ENCODE measurements at regions not wholly inside any gene's neighbourhood (a gene's known extent, or its start where the extent isn't known, plus 50 kb on each side); places are given as distances from the start of the nearest gene placed in this dataset.

- H3K36me3 Mint-ChIP-seq = no peaks in the 10 kb centered on the region
Measured at GRCh38 chr16:86632206-86632605, 53.9 kb downstream of the FOXL1 start.

GRCh38 chr16:86632944-86633343 is 54.6 kb downstream of the FOXL1 start:
- peaks cover 3% of the 10 kb centered on the region for H3K27me3 Mint-ChIP-seq

More at GRCh38 chr16:86632206-86632605, 53.9 kb downstream of the FOXL1 start:
- peaks cover 3% of the 10 kb centered on the region for H3K27me3 Mint-ChIP-seq
- H3K27ac Mint-ChIP-seq = no peak overlapping the region
- no peaks in the 10 kb centered on the region for H3K9me3 Mint-ChIP-seq (ENCODE audit: low read depth)
- no peak overlapping the region for H3K4me3 Mint-ChIP-seq
- H3K4me1 Mint-ChIP-seq (ENCODE audit: low read depth) = no peaks in the 10 kb centered on the region

GRCh38 chr16:86634292-86634691 is 55.9 kb downstream of the FOXL1 start:
- no peaks in the 10 kb centered on the region for H3K9me3 Mint-ChIP-seq (ENCODE audit: low read depth)
- no peaks in the 10 kb centered on the region for H3K4me1 Mint-ChIP-seq (ENCODE audit: low read depth)
- no peaks in the 10 kb centered on the region for H3K36me3 Mint-ChIP-seq
- H3K27ac Mint-ChIP-seq = no peak overlapping the region
- H3K4me3 Mint-ChIP-seq = no peak overlapping the region
- H3K27me3 Mint-ChIP-seq = peaks cover 3% of the 10 kb centered on the region

More at GRCh38 chr16:86632944-86633343, 54.6 kb downstream of the FOXL1 start:
- Mint-ChIP-seq H3K9me3 (ENCODE audit: low read depth) (no peaks in the 10 kb centered on the region), H3K27ac (no peak overlapping the region), H3K36me3 (no peaks in the 10 kb centered on the region), H3K4me1 (ENCODE audit: low read depth) (no peaks in the 10 kb centered on the region), H3K4me3 (no peak overlapping the region)

GRCh38 chr16:86635176-86635876 is 57.0 kb downstream of the FOXL1 start:
- H3K27me3 Mint-ChIP-seq = peaks cover 3% of the 10 kb centered on the region
- H3K9me3 Mint-ChIP-seq (ENCODE audit: low read depth) = no peaks in the 10 kb centered on the region
- no peak overlapping the region for H3K27ac Mint-ChIP-seq
- no peaks in the 10 kb centered on the region for H3K36me3 Mint-ChIP-seq
- no peak overlapping the region for H3K4me3 Mint-ChIP-seq
- no peaks in the 10 kb centered on the region for H3K4me1 Mint-ChIP-seq (ENCODE audit: low read depth)

- Mint-ChIP-seq H3K4me3 (no peak overlapping the region), H3K36me3 (no peaks in the 10 kb centered on the region), H3K4me1 (ENCODE audit: low read depth) (no peaks in the 10 kb centered on the region), H3K27me3 (peaks cover 3% of the 10 kb centered on the region), H3K9me3 (ENCODE audit: low read depth) (no peaks in the 10 kb centered on the region), H3K27ac (no peak overlapping the region)
Measured at GRCh38 chr16:86635926-86636325, 57.6 kb downstream of the FOXL1 start.

- Mint-ChIP-seq H3K9me3 (ENCODE audit: low read depth) (no peaks in the 10 kb centered on the region), H3K27me3 (peaks cover 2% of the 10 kb centered on the region), H3K27ac (no peak overlapping the region), H3K36me3 (no peaks in the 10 kb centered on the region), H3K4me3 (no peak overlapping the region), H3K4me1 (ENCODE audit: low read depth) (no peaks in the 10 kb centered on the region)
Measured at GRCh38 chr16:86637744-86638143, 59.4 kb downstream of the FOXL1 start.

GRCh38 chr16:86638642-86639041 is 60.3 kb downstream of the FOXL1 start:
- Mint-ChIP-seq H3K4me3 (no peak overlapping the region), H3K27ac (no peak overlapping the region), H3K4me1 (ENCODE audit: low read depth) (no peaks in the 10 kb centered on the region)

GRCh38 chr16:86639354-86639753 is 61.0 kb downstream of the FOXL1 start:
- Mint-ChIP-seq H3K27ac (no peak overlapping the region), H3K36me3 (no peaks in the 10 kb centered on the region), H3K9me3 (ENCODE audit: low read depth) (no peaks in the 10 kb centered on the region), H3K4me1 (ENCODE audit: low read depth) (no peaks in the 10 kb centered on the region), H3K4me3 (no peak overlapping the region), H3K27me3 (no peaks in the 10 kb centered on the region)

More at GRCh38 chr16:86638642-86639041, 60.3 kb downstream of the FOXL1 start:
- H3K9me3 Mint-ChIP-seq (ENCODE audit: low read depth) = no peaks in the 10 kb centered on the region
- H3K27me3 Mint-ChIP-seq = no peaks in the 10 kb centered on the region
- H3K36me3 Mint-ChIP-seq = no peaks in the 10 kb centered on the region

GRCh38 chr16:86640265-86640843 is 62.0 kb downstream of the FOXL1 start:
- no peak overlapping the region for H3K27ac Mint-ChIP-seq
- H3K9me3 Mint-ChIP-seq (ENCODE audit: low read depth) = no peaks in the 10 kb centered on the region
- H3K4me1 Mint-ChIP-seq (ENCODE audit: low read depth) = no peaks in the 10 kb centered on the region
- H3K4me3 Mint-ChIP-seq = no peak overlapping the region
- H3K36me3 Mint-ChIP-seq = no peaks in the 10 kb centered on the region
- no peaks in the 10 kb centered on the region for H3K27me3 Mint-ChIP-seq

- Mint-ChIP-seq H3K4me3 (no peak overlapping the region), H3K27me3 (peaks cover 3% of the 10 kb centered on the region), H3K4me1 (ENCODE audit: low read depth) (no peaks in the 10 kb centered on the region), H3K36me3 (no peaks in the 10 kb centered on the region), H3K27ac (no peak overlapping the region), H3K9me3 (ENCODE audit: low read depth) (peaks cover 4% of the 10 kb centered on the region)
Measured at GRCh38 chr16:86642087-86642486, 63.7 kb downstream of the FOXL1 start.

- Mint-ChIP-seq H3K4me1 (ENCODE audit: low read depth) (no peaks in the 10 kb centered on the region), H3K4me3 (no peak overlapping the region), H3K9me3 (ENCODE audit: low read depth) (peaks cover 5% of the 10 kb centered on the region), H3K36me3 (no peaks in the 10 kb centered on the region), H3K27ac (no peak overlapping the region), H3K27me3 (peaks cover 3% of the 10 kb centered on the region)
Measured at GRCh38 chr16:86643671-86644070, 65.3 kb downstream of the FOXL1 start.

GRCh38 chr16:86647561-86647960 is 69.2 kb downstream of the FOXL1 start:
- H3K36me3 Mint-ChIP-seq = no peaks in the 10 kb centered on the region
- H3K4me3 Mint-ChIP-seq = no peak overlapping the region
- H3K4me1 Mint-ChIP-seq (ENCODE audit: low read depth) = no peaks in the 10 kb centered on the region
- no peak overlapping the region for H3K27ac Mint-ChIP-seq
- peaks cover 6% of the 10 kb centered on the region for H3K27me3 Mint-ChIP-seq
- H3K9me3 Mint-ChIP-seq (ENCODE audit: low read depth) = peaks cover 5% of the 10 kb centered on the region

GRCh38 chr16:86649875-86650274 is 71.5 kb downstream of the FOXL1 start:
- H3K4me3 Mint-ChIP-seq = no peak overlapping the region
- H3K4me1 Mint-ChIP-seq (ENCODE audit: low read depth) = no peaks in the 10 kb centered on the region
- peaks cover 5% of the 10 kb centered on the region for H3K9me3 Mint-ChIP-seq (ENCODE audit: low read depth)
- peaks cover 6% of the 10 kb centered on the region for H3K27me3 Mint-ChIP-seq
- no peaks in the 10 kb centered on the region for H3K36me3 Mint-ChIP-seq
- no peak overlapping the region for H3K27ac Mint-ChIP-seq

GRCh38 chr16:86651013-86651627 is 72.8 kb downstream of the FOXL1 start:
- no peak overlapping the region for H3K4me3 Mint-ChIP-seq
- H3K4me1 Mint-ChIP-seq (ENCODE audit: low read depth) = no peaks in the 10 kb centered on the region
- peaks cover 5% of the 10 kb centered on the region for H3K9me3 Mint-ChIP-seq (ENCODE audit: low read depth)
- peaks cover 3% of the 10 kb centered on the region for H3K27me3 Mint-ChIP-seq
- no peaks in the 10 kb centered on the region for H3K36me3 Mint-ChIP-seq
- no peak overlapping the region for H3K27ac Mint-ChIP-seq

- H3K4me1 Mint-ChIP-seq (ENCODE audit: low read depth) = no peaks in the 10 kb centered on the region
- H3K4me3 Mint-ChIP-seq = no peak overlapping the region
- peaks cover 4% of the 10 kb centered on the region for H3K9me3 Mint-ChIP-seq (ENCODE audit: low read depth)
- H3K27me3 Mint-ChIP-seq = peaks cover 5% of the 10 kb centered on the region
- no peak overlapping the region for H3K27ac Mint-ChIP-seq
- H3K36me3 Mint-ChIP-seq = no peaks in the 10 kb centered on the region
Measured at GRCh38 chr16:86651823-86652222, 73.5 kb downstream of the FOXL1 start.
